NCI-H2196 treated with DMSO at 0.1 percent for 48 hours (cell line): ENCODE measurements at regions not wholly inside any gene's neighbourhood (a gene's known extent, or its start where the extent isn't known, plus 50 kb on each side); places are given as distances from the start of the nearest gene placed in this dataset.
"Not testable (repeated sequence)": the region's sequence is repeated elsewhere in the genome, so short reads cannot be mapped to it uniquely, and the experiment has no call there.

Experiments used
- DNase-seq: peaks from one replicate; lab custom pipeline; 2025; ENCODE audit not compliant: unreplicated experiment; lab: John Stamatoyannopoulos, UW

GRCh38 chr5:91285062-91285461, 98.1 kb downstream of the ARRDC3 start:
- DNase-seq, result not testable (repeated sequence)

- no peak for DNase-seq
Observed at GRCh38 chr5:91283899-91284298, 99.2 kb downstream of the ARRDC3 start.

GRCh38 chr5:91283326-91283725, 99.8 kb downstream of the ARRDC3 start:
- no peak for DNase-seq

GRCh38 chr5:91282210-91282609, 100.9 kb downstream of the ARRDC3 start:
- DNase-seq, result no peak

GRCh38 chr5:91281401-91281800, 101.7 kb downstream of the ARRDC3 start:
- no peak for DNase-seq

- DNase-seq, result peak; percentile 30
Observed at GRCh38 chr5:91280362-91281269, 102.5 kb downstream of the ARRDC3 start.

GRCh38 chr5:91277840-91278239, 105.3 kb downstream of the ARRDC3 start:
- DNase-seq, result no peak

- DNase-seq, result no peak
Observed at GRCh38 chr5:91277093-91277626, 106.0 kb downstream of the ARRDC3 start.

GRCh38 chr5:91272858-91273257, 110.3 kb downstream of the ARRDC3 start:
- no peak for DNase-seq

- DNase-seq, result no peak
Observed at GRCh38 chr5:91271999-91272398, 111.1 kb downstream of the ARRDC3 start.

GRCh38 chr5:91269198-91269597, 113.9 kb downstream of the ARRDC3 start:
- DNase-seq, result no peak

- no peak for DNase-seq
Observed at GRCh38 chr5:91266184-91266705, 116.9 kb downstream of the ARRDC3 start.

GRCh38 chr5:91264311-91265051, 118.6 kb downstream of the ARRDC3 start:
- no peak for DNase-seq

- DNase-seq, result no peak
Observed at GRCh38 chr5:91263898-91264297, 119.2 kb downstream of the ARRDC3 start.

GRCh38 chr5:91257301-91257700, 125.8 kb downstream of the ARRDC3 start:
- no peak for DNase-seq

- no peak for DNase-seq
Observed at GRCh38 chr5:91256142-91256524, 127.0 kb downstream of the ARRDC3 start.

- no peak for DNase-seq
Observed at GRCh38 chr5:91255396-91256141, 127.5 kb downstream of the ARRDC3 start.

- DNase-seq, result no peak
Observed at GRCh38 chr5:91252916-91253315, 130.2 kb downstream of the ARRDC3 start.

- no peak for DNase-seq
Observed at GRCh38 chr5:91245871-91246270, 137.2 kb downstream of the ARRDC3 start.

- no peak for DNase-seq
Observed at GRCh38 chr5:91245074-91245452, 138.1 kb downstream of the ARRDC3 start.
